ENCODE measurements at regions not wholly inside any gene's neighbourhood (a gene's known extent, or its start where the extent isn't known, plus 50 kb on each side); places are given as distances from the start of the nearest gene placed in this dataset.

- TF ChIP-seq CEBPB (IDR thresholded peaks at IDR 0.05), result no peak
- no peak for TF ChIP-seq TEAD4 (IDR thresholded peaks at IDR 0.05)
- no peak for TF ChIP-seq EGR1 (IDR thresholded peaks at IDR 0.05)
- no peak for TF ChIP-seq ZBTB7A (IDR thresholded peaks at IDR 0.05; ENCODE audit: low read depth)
- TF ChIP-seq YY1 (IDR thresholded peaks at IDR 0.05; ENCODE audit: low read depth), result no peak
- no peak for TF ChIP-seq NFIC (IDR thresholded peaks at IDR 0.05)
- no peak for TF ChIP-seq MAX (IDR thresholded peaks at IDR 0.05)
Measured at GRCh38 chr10:109343293-109343692, 580.0 kb downstream of the XPNPEP1 start.

- TF ChIP-seq TAF1 (IDR thresholded peaks at IDR 0.05; ENCODE audit: low read depth), result no peak
Measured at GRCh38 chr10:109341986-109342385, 581.3 kb downstream of the XPNPEP1 start.

GRCh38 chr10:109328001-109328400, 595.3 kb downstream of the XPNPEP1 start:
- no peak for TF ChIP-seq USF1 (IDR thresholded peaks at IDR 0.05)

GRCh38 chr10:109327266-109327665, 596.0 kb downstream of the XPNPEP1 start:
- TF ChIP-seq TEAD4 (IDR thresholded peaks at IDR 0.05) (no peak), RAD21 (IDR thresholded peaks at IDR 0.05; ENCODE audit: low read depth) (no peak), NFIC (IDR thresholded peaks at IDR 0.05) (no peak), REST (IDR thresholded peaks at IDR 0.05; ENCODE audit: low read depth) (no peak), USF1 (IDR thresholded peaks at IDR 0.05) (no peak), CREB1 (IDR thresholded peaks at IDR 0.05; ENCODE audit: low read depth) (no peak), FOXM1 (IDR thresholded peaks at IDR 0.05; ENCODE audit: borderline replicate concordance, low read depth) (no peak)

GRCh38 chr10:109324721-109325120, 598.6 kb downstream of the XPNPEP1 start:
- TF ChIP-seq CEBPB (IDR thresholded peaks at IDR 0.05), result no peak
- no peak for TF ChIP-seq USF1 (IDR thresholded peaks at IDR 0.05)
- TF ChIP-seq TAF1 (IDR thresholded peaks at IDR 0.05; ENCODE audit: low read depth), result no peak
- no peak for TF ChIP-seq CREB1 (IDR thresholded peaks at IDR 0.05; ENCODE audit: low read depth)
- no peak for TF ChIP-seq FOXM1 (IDR thresholded peaks at IDR 0.05; ENCODE audit: borderline replicate concordance, low read depth)
- no peak for TF ChIP-seq TCF12 (IDR thresholded peaks at IDR 0.05; ENCODE audit: low read depth)
- no peak for TF ChIP-seq EGR1 (IDR thresholded peaks at IDR 0.05)
- TF ChIP-seq ZBTB7A (IDR thresholded peaks at IDR 0.05; ENCODE audit: low read depth), result no peak
- TF ChIP-seq MAX (IDR thresholded peaks at IDR 0.05), result no peak
- TF ChIP-seq YY1 (IDR thresholded peaks at IDR 0.05; ENCODE audit: low read depth), result no peak
- no peak for TF ChIP-seq NFIC (IDR thresholded peaks at IDR 0.05)
- no peak for TF ChIP-seq EP300 (IDR thresholded peaks at IDR 0.05; ENCODE audit: borderline replicate concordance)
- no peak for TF ChIP-seq RAD21 (IDR thresholded peaks at IDR 0.05; ENCODE audit: low read depth)
- no peak for TF ChIP-seq REST (IDR thresholded peaks at IDR 0.05; ENCODE audit: low read depth)

GRCh38 chr10:109317746-109318366, 605.5 kb downstream of the XPNPEP1 start:
- TF ChIP-seq NFIC (IDR thresholded peaks at IDR 0.05) (no peak), TAF1 (IDR thresholded peaks at IDR 0.05; ENCODE audit: low read depth) (no peak), MAX (IDR thresholded peaks at IDR 0.05) (no peak), RAD21 (IDR thresholded peaks at IDR 0.05; ENCODE audit: low read depth) (no peak), REST (IDR thresholded peaks at IDR 0.05; ENCODE audit: low read depth) (no peak), FOXM1 (IDR thresholded peaks at IDR 0.05; ENCODE audit: borderline replicate concordance, low read depth) (no peak), CREB1 (IDR thresholded peaks at IDR 0.05; ENCODE audit: low read depth) (no peak), ZBTB7A (IDR thresholded peaks at IDR 0.05; ENCODE audit: low read depth) (no peak), YY1 (IDR thresholded peaks at IDR 0.05; ENCODE audit: low read depth) (no peak), EGR1 (IDR thresholded peaks at IDR 0.05) (no peak), EP300 (IDR thresholded peaks at IDR 0.05; ENCODE audit: borderline replicate concordance) (no peak), CEBPB (IDR thresholded peaks at IDR 0.05) (no peak), USF1 (IDR thresholded peaks at IDR 0.05) (no peak), TEAD4 (IDR thresholded peaks at IDR 0.05) (no peak)

Data from Ishikawa (cell line).